OCI-LY7 (cell line): ENCODE measurements at regions not wholly inside any gene's neighbourhood (a gene's known extent, or its start where the extent isn't known, plus 50 kb on each side); places are given as distances from the start of the nearest gene placed in this dataset.

Experiments
- EZH2phosphoT487 ChIP-seq: fragments of 200-600 bp; sonication (generic); IDR thresholded peaks from 2 replicates; pipeline ENCODE4 v1.6.1; 2018; ENCODE audit warnings: low read depth, borderline replicate concordance, mild to moderate bottlenecking, mixed run types, antibody characterized with exemption, low read length, moderate library complexity, mixed read lengths
- TF ChIP-seq, protein P1 (sequence below): fragments of 200-600 bp; sonication (generic); conservative IDR thresholded peaks from 2 replicates; pipeline ENCODE4 v1.5.1; 2014; ENCODE audit warnings: mild to moderate bottlenecking, antibody characterized with exemption, low read length, moderate library complexity, mixed read lengths

- TF ChIP-seq, protein P1, sequence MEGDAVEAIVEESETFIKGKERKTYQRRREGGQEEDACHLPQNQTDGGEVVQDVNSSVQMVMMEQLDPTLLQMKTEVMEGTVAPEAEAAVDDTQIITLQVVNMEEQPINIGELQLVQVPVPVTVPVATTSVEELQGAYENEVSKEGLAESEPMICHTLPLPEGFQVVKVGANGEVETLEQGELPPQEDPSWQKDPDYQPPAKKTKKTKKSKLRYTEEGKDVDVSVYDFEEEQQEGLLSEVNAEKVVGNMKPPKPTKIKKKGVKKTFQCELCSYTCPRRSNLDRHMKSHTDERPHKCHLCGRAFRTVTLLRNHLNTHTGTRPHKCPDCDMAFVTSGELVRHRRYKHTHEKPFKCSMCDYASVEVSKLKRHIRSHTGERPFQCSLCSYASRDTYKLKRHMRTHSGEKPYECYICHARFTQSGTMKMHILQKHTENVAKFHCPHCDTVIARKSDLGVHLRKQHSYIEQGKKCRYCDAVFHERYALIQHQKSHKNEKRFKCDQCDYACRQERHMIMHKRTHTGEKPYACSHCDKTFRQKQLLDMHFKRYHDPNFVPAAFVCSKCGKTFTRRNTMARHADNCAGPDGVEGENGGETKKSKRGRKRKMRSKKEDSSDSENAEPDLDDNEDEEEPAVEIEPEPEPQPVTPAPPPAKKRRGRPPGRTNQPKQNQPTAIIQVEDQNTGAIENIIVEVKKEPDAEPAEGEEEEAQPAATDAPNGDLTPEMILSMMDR, result no peak
- no peak for TF ChIP-seq EZH2phosphoT487
These were observed 128.7 kb upstream of the NAMPT start for GRCh38 chr7:106413446-106413845.
